GM23338 (cell line): ENCODE measurements at regions not wholly inside any gene's neighbourhood (a gene's known extent, or its start where the extent isn't known, plus 50 kb on each side); places are given as distances from the start of the nearest gene placed in this dataset.

Source experiments
- ATAC-seq: fragments of 200-7000 bp; cut with Tn5 transposase; 3 replicates; pipeline ENCODE4 v1.9.1; 2020
- DNase-seq: peaks from one replicate; pipeline ENCODE4 v3.0.0-alpha.2; 2015; ENCODE audit warnings: low spot score
- H2AFZ ChIP-seq: fragments of 200-600 bp; sonication (generic); 2 replicates; pipeline ENCODE4 v1.8.0; 2016; ENCODE audit warnings: antibody characterized with exemption, mild to moderate bottlenecking, moderate library complexity
- H3F3A ChIP-seq: fragments of 200-600 bp; sonication (generic); replicated peaks from 2 replicates; pipeline ENCODE4 v1.8.0; 2017; ENCODE audit warnings: antibody characterized with exemption, mixed run types, low read depth
- H3K27ac ChIP-seq: fragments of 200-600 bp; sonication (generic); 2 replicates; pipeline ENCODE4 v1.6.1; 2016; ENCODE audit warnings: low read depth
- H3K27me3 ChIP-seq: fragments of 200-600 bp; sonication (generic); 2 replicates; pipeline ENCODE4 v1.8.0; 2016; ENCODE audit warnings: mild to moderate bottlenecking, mixed run types, moderate library complexity; ENCODE audit not compliant: insufficient read depth
- H3K36me3 ChIP-seq: fragments of 200-600 bp; sonication (generic); 2 replicates; pipeline ENCODE4 v1.8.0; 2016; ENCODE audit warnings: mild to moderate bottlenecking; ENCODE audit not compliant: insufficient read depth
- H3K4me1 ChIP-seq: fragments of 200-600 bp; sonication (generic); 2 replicates; pipeline ENCODE4 v1.8.0; 2016; ENCODE audit warnings: mild to moderate bottlenecking, moderate library complexity; ENCODE audit not compliant: insufficient read depth
- H3K4me2 ChIP-seq: fragments of 200-600 bp; sonication (generic); 2 replicates; pipeline ENCODE4 v1.7.1; 2017; ENCODE audit warnings: mixed run types
- H3K4me3 ChIP-seq: fragments of 200-600 bp; sonication (generic); 2 replicates; pipeline ENCODE4 v1.6.1; 2016; ENCODE audit warnings: mixed run types
- H3K79me2 ChIP-seq: fragments of 200-600 bp; sonication (generic); replicated peaks from 2 replicates; pipeline ENCODE4 v1.8.0; 2017; ENCODE audit warnings: mild to moderate bottlenecking; ENCODE audit not compliant: insufficient read depth
- H3K9me2 ChIP-seq: fragments of 200-600 bp; sonication (generic); 2 replicates; pipeline ENCODE4 v1.8.0; 2017; ENCODE audit not compliant: insufficient read depth
- H4K20me1 ChIP-seq: fragments of 200-600 bp; sonication (generic); replicated peaks from 2 replicates; pipeline ENCODE4 v1.8.0; 2017; ENCODE audit warnings: mild to moderate bottlenecking; ENCODE audit not compliant: insufficient read depth
- H3K27ac Mint-ChIP-seq: 2 replicates; pipeline ENCODE4 v1.8.0; 2020; ENCODE audit warnings: inconsistent platforms, mild to moderate bottlenecking, moderate library complexity, mixed read lengths
- H3K27me3 Mint-ChIP-seq: 3 replicates; pipeline ENCODE4 v1.8.0; 2022; ENCODE audit warnings: low read depth, mild to moderate bottlenecking, moderate library complexity, mixed read lengths, inconsistent platforms; ENCODE audit not compliant: insufficient read depth, poor library complexity
- H3K36me3 Mint-ChIP-seq: 3 replicates; pipeline ENCODE4 v1.8.0; 2021; ENCODE audit warnings: low read depth, mild to moderate bottlenecking, inconsistent platforms, moderate library complexity, mixed read lengths
- H3K4me1 Mint-ChIP-seq: 3 replicates; pipeline ENCODE4 v1.8.0; 2020; ENCODE audit warnings: mild to moderate bottlenecking, inconsistent platforms, mixed read lengths
- H3K4me3 Mint-ChIP-seq: 3 replicates; pipeline ENCODE4 v1.8.0; 2021; ENCODE audit warnings: moderate library complexity, mild to moderate bottlenecking, inconsistent platforms, mixed read lengths
- H3K9me3 Mint-ChIP-seq: 3 replicates; pipeline ENCODE4 v1.8.0; 2020; ENCODE audit warnings: moderate library complexity, mild to moderate bottlenecking, inconsistent platforms, mixed read lengths
- EZH2 ChIP-seq: fragments of 200-600 bp; sonication (generic); IDR thresholded peaks from one replicate; pipeline ENCODE4 v1.8.0; 2017; ENCODE audit warnings: antibody characterized with exemption, mild to moderate bottlenecking, low read depth; ENCODE audit not compliant: unreplicated experiment
- JUNB ChIP-seq: IDR thresholded peaks from one replicate; pipeline ENCODE4 v1.6.1; 2016; ENCODE audit warnings: antibody characterized with exemption; ENCODE audit not compliant: unreplicated experiment
- NANOG ChIP-seq: IDR thresholded peaks from 2 replicates; pipeline ENCODE4 v1.6.1; 2016; ENCODE audit warnings: antibody characterized with exemption, borderline replicate concordance
- POLR2AphosphoS5 ChIP-seq: IDR thresholded peaks from 2 replicates; pipeline ENCODE4 v1.6.1; 2016; ENCODE audit warnings: antibody characterized with exemption, low read depth
- STAT1 ChIP-seq: IDR thresholded peaks from one replicate; pipeline ENCODE4 v1.6.1; 2016; ENCODE audit warnings: antibody characterized with exemption; ENCODE audit not compliant: unreplicated experiment
- ZNF114 ChIP-seq: fragments of 250-450 bp; sonication (Bioruptor Pico); IDR thresholded peaks from 2 replicates; pipeline ENCODE4 v1.5.0; 2020; ENCODE audit warnings: mild to moderate bottlenecking, moderate library complexity
- ZNF331 ChIP-seq: fragments of 250-450 bp; sonication (Bioruptor Pico); IDR thresholded peaks from 2 replicates; pipeline ENCODE4 v1.5.0; 2020; ENCODE audit warnings: low read depth, mild to moderate bottlenecking, moderate library complexity
- TF ChIP-seq, protein P1 (sequence below), 2 experiments: fragments of 200-600 bp in 1 of 2; sonication (generic) in 1 of 2; conservative IDR thresholded peaks; 2 replicates each; pipeline versions ENCODE4 v1.5.1 to v1.6.1; 2016 to 2017; ENCODE audit warnings: antibody characterized with exemption in 2 of 2, low read depth in 2 of 2, mild to moderate bottlenecking in 2 of 2, moderate library complexity in 1 of 2
- TF ChIP-seq, protein P2 (sequence below): IDR thresholded peaks from 2 replicates; pipeline ENCODE4 v1.6.1; 2016; ENCODE audit warnings: antibody characterized with exemption
- TF ChIP-seq, protein P3 (sequence below): fragments of 250-450 bp; sonication (Bioruptor Pico); IDR thresholded peaks from 2 replicates; pipeline ENCODE4 v1.5.0; 2020; ENCODE audit warnings: mild to moderate bottlenecking, moderate library complexity

DNA sequence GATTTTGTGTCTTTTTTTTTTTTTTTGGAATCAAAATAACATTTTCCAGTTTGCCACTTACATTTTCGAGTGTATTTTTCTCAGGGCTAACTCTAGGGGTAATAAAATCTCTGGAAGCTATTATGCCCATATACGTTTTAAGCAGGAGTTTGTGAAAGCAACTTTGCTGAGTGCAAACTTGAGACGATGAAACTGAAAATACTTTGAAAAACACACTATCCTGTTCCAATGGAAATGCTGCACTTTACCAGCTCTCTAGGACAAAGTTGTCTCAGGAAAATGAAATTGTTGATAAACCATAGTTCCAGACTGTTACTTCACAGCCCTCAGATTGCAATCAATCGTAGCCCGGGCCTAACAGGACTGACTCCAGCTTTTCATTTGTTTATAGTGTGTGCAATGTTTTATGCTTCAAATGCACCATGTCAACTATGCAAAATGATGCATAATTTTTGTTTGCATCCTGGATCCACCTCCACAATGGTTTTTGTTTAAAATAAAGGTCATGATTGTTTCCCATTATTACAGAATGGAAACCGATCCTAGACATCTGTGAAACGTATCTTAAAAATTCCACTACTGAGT, 220.6 kb upstream of the PKN2 start:
- Histone ChIP-seq H3K4me2 (peak overlapping the region; percentile 88), H4K20me1 (no peaks in the 10 kb centered on the region), H3K27me3 (peaks cover 13% of the 10 kb centered on the region), H3K79me2 (no peaks in the 10 kb centered on the region), H2AFZ (peak overlapping the region; percentile 94), H3F3A (no peaks in the 10 kb centered on the region), H3K9me2 (no peaks in the 10 kb centered on the region), H3K27ac (no peak overlapping the region), H3K36me3 (no peaks in the 10 kb centered on the region), H3K4me3 (no peak overlapping the region), H3K4me1 (0 out of 2 replicates have a peak, but pooled peaks cover 8% of the 10 kb centered on the region)
- DNase-seq (no peak), ATAC-seq (no peak)
- no peak for TF ChIP-seq ZNF114 (CRISPR knock-in tag)
- TF ChIP-seq, protein P1, sequence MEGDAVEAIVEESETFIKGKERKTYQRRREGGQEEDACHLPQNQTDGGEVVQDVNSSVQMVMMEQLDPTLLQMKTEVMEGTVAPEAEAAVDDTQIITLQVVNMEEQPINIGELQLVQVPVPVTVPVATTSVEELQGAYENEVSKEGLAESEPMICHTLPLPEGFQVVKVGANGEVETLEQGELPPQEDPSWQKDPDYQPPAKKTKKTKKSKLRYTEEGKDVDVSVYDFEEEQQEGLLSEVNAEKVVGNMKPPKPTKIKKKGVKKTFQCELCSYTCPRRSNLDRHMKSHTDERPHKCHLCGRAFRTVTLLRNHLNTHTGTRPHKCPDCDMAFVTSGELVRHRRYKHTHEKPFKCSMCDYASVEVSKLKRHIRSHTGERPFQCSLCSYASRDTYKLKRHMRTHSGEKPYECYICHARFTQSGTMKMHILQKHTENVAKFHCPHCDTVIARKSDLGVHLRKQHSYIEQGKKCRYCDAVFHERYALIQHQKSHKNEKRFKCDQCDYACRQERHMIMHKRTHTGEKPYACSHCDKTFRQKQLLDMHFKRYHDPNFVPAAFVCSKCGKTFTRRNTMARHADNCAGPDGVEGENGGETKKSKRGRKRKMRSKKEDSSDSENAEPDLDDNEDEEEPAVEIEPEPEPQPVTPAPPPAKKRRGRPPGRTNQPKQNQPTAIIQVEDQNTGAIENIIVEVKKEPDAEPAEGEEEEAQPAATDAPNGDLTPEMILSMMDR (conservative IDR thresholded peaks at IDR 0.05; ENCODE audit: low read depth in 2 of 2) = no peak
- TF ChIP-seq, protein P2, sequence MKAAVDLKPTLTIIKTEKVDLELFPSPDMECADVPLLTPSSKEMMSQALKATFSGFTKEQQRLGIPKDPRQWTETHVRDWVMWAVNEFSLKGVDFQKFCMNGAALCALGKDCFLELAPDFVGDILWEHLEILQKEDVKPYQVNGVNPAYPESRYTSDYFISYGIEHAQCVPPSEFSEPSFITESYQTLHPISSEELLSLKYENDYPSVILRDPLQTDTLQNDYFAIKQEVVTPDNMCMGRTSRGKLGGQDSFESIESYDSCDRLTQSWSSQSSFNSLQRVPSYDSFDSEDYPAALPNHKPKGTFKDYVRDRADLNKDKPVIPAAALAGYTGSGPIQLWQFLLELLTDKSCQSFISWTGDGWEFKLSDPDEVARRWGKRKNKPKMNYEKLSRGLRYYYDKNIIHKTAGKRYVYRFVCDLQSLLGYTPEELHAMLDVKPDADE = no peak
- no peak for TF ChIP-seq JUNB
- TF ChIP-seq NANOG = no peak
- TF ChIP-seq, protein P3, sequence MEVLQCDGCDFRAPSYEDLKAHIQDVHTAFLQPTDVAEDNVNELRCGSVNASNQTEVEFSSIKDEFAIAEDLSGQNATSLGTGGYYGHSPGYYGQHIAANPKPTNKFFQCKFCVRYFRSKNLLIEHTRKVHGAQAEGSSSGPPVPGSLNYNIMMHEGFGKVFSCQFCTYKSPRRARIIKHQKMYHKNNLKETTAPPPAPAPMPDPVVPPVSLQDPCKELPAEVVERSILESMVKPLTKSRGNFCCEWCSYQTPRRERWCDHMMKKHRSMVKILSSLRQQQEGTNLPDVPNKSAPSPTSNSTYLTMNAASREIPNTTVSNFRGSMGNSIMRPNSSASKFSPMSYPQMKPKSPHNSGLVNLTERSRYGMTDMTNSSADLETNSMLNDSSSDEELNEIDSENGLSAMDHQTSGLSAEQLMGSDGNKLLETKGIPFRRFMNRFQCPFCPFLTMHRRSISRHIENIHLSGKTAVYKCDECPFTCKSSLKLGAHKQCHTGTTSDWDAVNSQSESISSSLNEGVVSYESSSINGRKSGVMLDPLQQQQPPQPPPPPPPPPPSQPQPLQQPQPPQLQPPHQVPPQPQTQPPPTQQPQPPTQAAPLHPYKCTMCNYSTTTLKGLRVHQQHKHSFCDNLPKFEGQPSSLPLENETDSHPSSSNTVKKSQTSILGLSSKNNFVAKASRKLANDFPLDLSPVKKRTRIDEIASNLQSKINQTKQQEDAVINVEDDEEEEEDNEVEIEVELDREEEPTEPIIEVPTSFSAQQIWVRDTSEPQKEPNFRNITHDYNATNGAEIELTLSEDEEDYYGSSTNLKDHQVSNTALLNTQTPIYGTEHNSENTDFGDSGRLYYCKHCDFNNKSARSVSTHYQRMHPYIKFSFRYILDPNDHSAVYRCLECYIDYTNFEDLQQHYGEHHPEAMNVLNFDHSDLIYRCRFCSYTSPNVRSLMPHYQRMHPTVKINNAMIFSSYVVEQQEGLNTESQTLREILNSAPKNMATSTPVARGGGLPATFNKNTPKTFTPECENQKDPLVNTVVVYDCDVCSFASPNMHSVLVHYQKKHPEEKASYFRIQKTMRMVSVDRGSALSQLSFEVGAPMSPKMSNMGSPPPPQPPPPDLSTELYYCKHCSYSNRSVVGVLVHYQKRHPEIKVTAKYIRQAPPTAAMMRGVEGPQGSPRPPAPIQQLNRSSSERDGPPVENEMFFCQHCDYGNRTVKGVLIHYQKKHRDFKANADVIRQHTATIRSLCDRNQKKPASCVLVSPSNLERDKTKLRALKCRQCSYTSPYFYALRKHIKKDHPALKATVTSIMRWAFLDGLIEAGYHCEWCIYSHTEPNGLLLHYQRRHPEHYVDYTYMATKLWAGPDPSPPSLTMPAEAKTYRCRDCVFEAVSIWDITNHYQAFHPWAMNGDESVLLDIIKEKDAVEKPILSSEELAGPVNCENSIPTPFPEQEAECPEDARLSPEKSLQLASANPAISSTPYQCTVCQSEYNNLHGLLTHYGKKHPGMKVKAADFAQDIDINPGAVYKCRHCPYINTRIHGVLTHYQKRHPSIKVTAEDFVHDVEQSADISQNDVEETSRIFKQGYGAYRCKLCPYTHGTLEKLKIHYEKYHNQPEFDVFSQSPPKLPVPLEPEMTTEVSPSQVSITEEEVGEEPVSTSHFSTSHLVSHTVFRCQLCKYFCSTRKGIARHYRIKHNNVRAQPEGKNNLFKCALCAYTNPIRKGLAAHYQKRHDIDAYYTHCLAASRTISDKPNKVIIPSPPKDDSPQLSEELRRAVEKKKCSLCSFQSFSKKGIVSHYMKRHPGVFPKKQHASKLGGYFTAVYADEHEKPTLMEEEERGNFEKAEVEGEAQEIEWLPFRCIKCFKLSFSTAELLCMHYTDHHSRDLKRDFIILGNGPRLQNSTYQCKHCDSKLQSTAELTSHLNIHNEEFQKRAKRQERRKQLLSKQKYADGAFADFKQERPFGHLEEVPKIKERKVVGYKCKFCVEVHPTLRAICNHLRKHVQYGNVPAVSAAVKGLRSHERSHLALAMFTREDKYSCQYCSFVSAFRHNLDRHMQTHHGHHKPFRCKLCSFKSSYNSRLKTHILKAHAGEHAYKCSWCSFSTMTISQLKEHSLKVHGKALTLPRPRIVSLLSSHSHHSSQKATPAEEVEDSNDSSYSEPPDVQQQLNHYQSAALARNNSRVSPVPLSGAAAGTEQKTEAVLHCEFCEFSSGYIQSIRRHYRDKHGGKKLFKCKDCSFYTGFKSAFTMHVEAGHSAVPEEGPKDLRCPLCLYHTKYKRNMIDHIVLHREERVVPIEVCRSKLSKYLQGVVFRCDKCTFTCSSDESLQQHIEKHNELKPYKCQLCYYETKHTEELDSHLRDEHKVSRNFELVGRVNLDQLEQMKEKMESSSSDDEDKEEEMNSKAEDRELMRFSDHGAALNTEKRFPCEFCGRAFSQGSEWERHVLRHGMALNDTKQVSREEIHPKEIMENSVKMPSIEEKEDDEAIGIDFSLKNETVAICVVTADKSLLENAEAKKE (CRISPR knock-in tag) = no peak
- no peak for TF ChIP-seq STAT1
- TF ChIP-seq POLR2AphosphoS5 = no peak
- no peak for TF ChIP-seq ZNF331 (CRISPR knock-in tag)
- no peak for TF ChIP-seq EZH2
- H3K9me3 Mint-ChIP-seq = peaks cover 6% of the 10 kb centered on the region; the same call in 2 of the 3 replicates
- peak overlapping the region; percentile 37; the same call in 1 of the 3 replicates for H3K4me3 Mint-ChIP-seq
- H3K27me3 Mint-ChIP-seq = peaks cover 2% of the 10 kb centered on the region
- H3K36me3 Mint-ChIP-seq = peaks cover 5% of the 10 kb centered on the region; the same call in 1 of the 3 replicates
- no peak overlapping the region for H3K27ac Mint-ChIP-seq
- peaks cover 2% of the 10 kb centered on the region; the same call in 1 of the 3 replicates for H3K4me1 Mint-ChIP-seq
